Osteocyte (in vitro differentiated cells): ENCODE measurements at regions not wholly inside any gene's neighbourhood (a gene's known extent, or its start where the extent isn't known, plus 50 kb on each side); places are given as distances from the start of the nearest gene placed in this dataset.

Source experiments
- DNase-seq: peaks from one replicate; pipeline ENCODE4 v3.0.0; 2021; ENCODE audit warnings: mixed read lengths; ENCODE audit not compliant: unreplicated experiment; ENCODE audit errors: extremely low spot score
- H3K27ac Mint-ChIP-seq: one replicate; pipeline ENCODE4 v1.8.0; 2021; ENCODE audit warnings: mild to moderate bottlenecking, mixed read lengths; ENCODE audit not compliant: unreplicated experiment
- H3K27me3 Mint-ChIP-seq: one replicate; pipeline ENCODE4 v1.8.0; 2021; ENCODE audit warnings: mixed read lengths; ENCODE audit not compliant: unreplicated experiment
- H3K36me3 Mint-ChIP-seq: one replicate; pipeline ENCODE4 v1.8.0; 2021; ENCODE audit warnings: mixed read lengths; ENCODE audit not compliant: unreplicated experiment
- H3K4me1 Mint-ChIP-seq: one replicate; pipeline ENCODE4 v1.8.0; 2021; ENCODE audit warnings: mixed read lengths; ENCODE audit not compliant: unreplicated experiment
- H3K4me3 Mint-ChIP-seq: one replicate; pipeline ENCODE4 v1.8.0; 2021; ENCODE audit warnings: mild to moderate bottlenecking, moderate library complexity, mixed read lengths; ENCODE audit not compliant: unreplicated experiment
- H3K9me3 Mint-ChIP-seq: one replicate; pipeline ENCODE4 v1.8.0; 2021; ENCODE audit warnings: mixed read lengths; ENCODE audit not compliant: unreplicated experiment
- TF ChIP-seq, protein P1 (sequence below): fragments of 200-600 bp; sonication (generic); IDR thresholded peaks from 2 replicates; pipeline ENCODE4 v1.5.0; 2021; ENCODE audit warnings: antibody characterized with exemption, mild to moderate bottlenecking, moderate library complexity

DNA sequence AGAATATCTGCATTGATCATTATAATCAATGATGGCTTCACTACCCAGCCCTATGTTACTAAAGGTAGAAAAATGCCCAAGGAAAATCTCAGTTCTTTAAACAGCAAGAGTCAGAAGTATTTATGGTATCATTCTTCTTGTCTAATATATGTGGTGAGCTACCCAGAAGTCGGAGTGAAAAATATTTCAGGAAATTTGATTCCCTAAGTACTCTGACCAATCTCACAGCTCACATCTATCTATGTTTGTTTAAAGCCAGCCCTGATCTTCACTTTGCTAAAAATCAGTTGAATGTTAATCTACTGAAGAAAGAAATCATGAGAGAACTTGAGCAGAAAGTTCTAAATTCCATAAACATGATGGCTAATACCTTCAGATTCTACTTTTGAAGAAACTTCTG lies 522.9 kb upstream of the SLIT2 start:
- Mint-ChIP-seq H3K36me3 (no peaks in the 10 kb centered on the region), H3K4me1 (peaks cover 19% of the 10 kb centered on the region), H3K9me3 (peaks cover 16% of the 10 kb centered on the region), H3K4me3 (no peak overlapping the region), H3K27ac (no peak overlapping the region), H3K27me3 (no peaks in the 10 kb centered on the region)
- no peak for DNase-seq
- TF ChIP-seq, protein P1, sequence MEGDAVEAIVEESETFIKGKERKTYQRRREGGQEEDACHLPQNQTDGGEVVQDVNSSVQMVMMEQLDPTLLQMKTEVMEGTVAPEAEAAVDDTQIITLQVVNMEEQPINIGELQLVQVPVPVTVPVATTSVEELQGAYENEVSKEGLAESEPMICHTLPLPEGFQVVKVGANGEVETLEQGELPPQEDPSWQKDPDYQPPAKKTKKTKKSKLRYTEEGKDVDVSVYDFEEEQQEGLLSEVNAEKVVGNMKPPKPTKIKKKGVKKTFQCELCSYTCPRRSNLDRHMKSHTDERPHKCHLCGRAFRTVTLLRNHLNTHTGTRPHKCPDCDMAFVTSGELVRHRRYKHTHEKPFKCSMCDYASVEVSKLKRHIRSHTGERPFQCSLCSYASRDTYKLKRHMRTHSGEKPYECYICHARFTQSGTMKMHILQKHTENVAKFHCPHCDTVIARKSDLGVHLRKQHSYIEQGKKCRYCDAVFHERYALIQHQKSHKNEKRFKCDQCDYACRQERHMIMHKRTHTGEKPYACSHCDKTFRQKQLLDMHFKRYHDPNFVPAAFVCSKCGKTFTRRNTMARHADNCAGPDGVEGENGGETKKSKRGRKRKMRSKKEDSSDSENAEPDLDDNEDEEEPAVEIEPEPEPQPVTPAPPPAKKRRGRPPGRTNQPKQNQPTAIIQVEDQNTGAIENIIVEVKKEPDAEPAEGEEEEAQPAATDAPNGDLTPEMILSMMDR = no peak

DNA sequence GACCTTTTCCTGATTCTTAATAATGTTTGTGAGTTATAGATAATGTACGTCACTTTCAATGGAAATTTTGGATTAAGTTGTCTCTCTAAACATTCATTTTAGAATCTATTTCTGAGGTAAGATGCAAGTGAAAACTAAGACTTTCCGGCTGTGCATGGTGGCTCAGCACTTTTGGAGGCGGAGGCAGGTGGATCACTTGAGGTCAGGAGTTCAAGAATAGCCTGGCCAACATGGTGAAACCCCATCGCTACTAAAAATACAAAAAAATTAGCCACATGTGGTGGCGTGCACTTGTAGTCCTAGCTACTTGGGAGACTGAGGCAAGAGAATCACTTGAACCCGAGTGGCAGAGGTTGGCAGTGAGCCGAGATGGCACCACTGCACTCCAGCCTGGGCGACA lies 524.6 kb upstream of the SLIT2 start:
- Mint-ChIP-seq H3K9me3 (peaks cover 16% of the 10 kb centered on the region), H3K27ac (no peak overlapping the region), H3K27me3 (no peaks in the 10 kb centered on the region), H3K4me1 (peaks cover 19% of the 10 kb centered on the region), H3K36me3 (no peaks in the 10 kb centered on the region), H3K4me3 (no peak overlapping the region)
- TF ChIP-seq, protein P1 = no peak
- no peak for DNase-seq

DNA sequence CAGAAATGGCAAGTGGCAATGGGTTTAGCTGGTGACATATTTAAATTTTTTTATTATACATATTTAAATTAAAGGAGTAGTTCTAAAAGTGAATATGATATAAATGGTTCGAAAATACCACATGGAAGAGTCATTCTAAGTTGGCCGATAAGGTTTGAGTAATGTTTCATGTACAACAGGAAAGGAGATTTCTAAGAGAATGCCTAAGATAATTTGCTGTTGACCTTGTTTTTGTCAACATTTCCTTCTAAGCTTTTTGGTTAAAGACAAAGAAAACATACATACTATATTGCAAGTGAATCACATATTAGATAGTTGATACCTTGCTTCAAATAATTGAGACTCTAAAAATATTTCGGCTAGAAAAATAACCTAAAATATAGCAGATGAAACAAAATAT lies 526.6 kb upstream of the SLIT2 start:
- peaks cover 25% of the 10 kb centered on the region for H3K4me1 Mint-ChIP-seq
- no peaks in the 10 kb centered on the region for H3K36me3 Mint-ChIP-seq
- no peak for DNase-seq
- H3K27me3 Mint-ChIP-seq = no peaks in the 10 kb centered on the region
- TF ChIP-seq, protein P1 = no peak
- no peak overlapping the region for H3K27ac Mint-ChIP-seq
- H3K4me3 Mint-ChIP-seq = no peak overlapping the region
- H3K9me3 Mint-ChIP-seq = peaks cover 11% of the 10 kb centered on the region

DNA sequence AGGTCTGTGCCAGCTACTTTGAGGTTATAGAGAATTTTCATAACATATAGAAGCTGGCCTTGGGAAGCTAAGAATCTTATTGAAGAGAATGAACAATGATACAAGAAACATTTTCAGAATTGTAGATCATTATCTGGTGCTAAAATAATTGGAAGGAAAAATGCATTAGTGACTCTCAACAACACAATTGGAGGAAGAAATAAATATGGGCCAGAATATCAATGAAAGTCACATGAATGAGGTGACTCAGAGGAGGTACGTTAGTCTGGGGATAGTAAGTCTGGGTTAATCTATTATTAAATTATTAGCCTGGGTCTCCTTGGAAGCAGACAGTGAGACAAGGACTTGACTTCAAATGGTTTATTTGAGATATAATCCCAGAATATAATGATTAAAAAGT lies 529.3 kb upstream of the SLIT2 start:
- no peaks in the 10 kb centered on the region for H3K9me3 Mint-ChIP-seq
- no peak overlapping the region for H3K27ac Mint-ChIP-seq
- no peak overlapping the region for H3K4me3 Mint-ChIP-seq
- TF ChIP-seq, protein P1 = no peak
- no peaks in the 10 kb centered on the region for H3K36me3 Mint-ChIP-seq
- no peak for DNase-seq
- H3K4me1 Mint-ChIP-seq = peaks cover 11% of the 10 kb centered on the region
- no peaks in the 10 kb centered on the region for H3K27me3 Mint-ChIP-seq

DNA sequence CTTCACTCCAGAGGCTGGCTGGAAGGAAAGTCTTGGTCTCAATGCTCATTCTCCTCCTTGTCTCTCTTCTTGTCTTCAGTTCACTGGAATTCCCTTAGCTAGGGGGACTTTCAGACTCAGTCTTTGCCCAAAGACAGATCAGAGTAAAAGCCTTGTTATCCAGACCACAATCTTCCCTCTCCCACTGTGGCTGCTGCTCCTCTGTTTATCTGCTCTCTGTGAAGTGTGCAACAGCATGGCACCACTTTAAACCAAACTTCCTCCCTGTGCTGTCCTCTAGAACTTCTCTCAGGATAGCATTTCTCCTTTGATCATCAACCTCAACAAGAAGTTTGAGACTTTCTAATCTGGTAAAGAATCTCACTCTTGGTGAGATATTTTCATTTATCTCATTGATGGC lies 530.1 kb upstream of the SLIT2 start:
- H3K27ac Mint-ChIP-seq = peak overlapping the region; percentile 15
- H3K4me3 Mint-ChIP-seq = no peak overlapping the region
- DNase-seq = no peak
- TF ChIP-seq, protein P1 = no peak
- H3K9me3 Mint-ChIP-seq = no peaks in the 10 kb centered on the region
- H3K36me3 Mint-ChIP-seq = no peaks in the 10 kb centered on the region
- H3K27me3 Mint-ChIP-seq = no peaks in the 10 kb centered on the region
- peaks cover 11% of the 10 kb centered on the region for H3K4me1 Mint-ChIP-seq
